DND-41 (cell line): ENCODE measurements at regions not wholly inside any gene's neighbourhood (a gene's known extent, or its start where the extent isn't known, plus 50 kb on each side); places are given as distances from the start of the nearest gene placed in this dataset.

ENCODE experiments used
- CTCF ChIP-seq: IDR thresholded peaks from 2 replicates; pipeline ENCODE4 v1.5.1; 2012; ENCODE audit warnings: borderline replicate concordance, low read length, moderate library complexity, mild to moderate bottlenecking; ENCODE audit not compliant: poor library complexity, severe bottlenecking; ENCODE audit errors: extremely low read depth
- EZH2 ChIP-seq: IDR thresholded peaks from 3 replicates; pipeline ENCODE4 v1.6.1; 2012; ENCODE audit warnings: borderline replicate concordance, low read depth, mild to moderate bottlenecking, moderate library complexity, low read length, inconsistent platforms; ENCODE audit not compliant: severe bottlenecking

- TF ChIP-seq CTCF (no peak), EZH2 (no peak)
Measured at GRCh38 chr2:7730449-7730848, 813.2 kb downstream of the RNF144A start.
